ENCODE measurements at regions not wholly inside any gene's neighbourhood (a gene's known extent, or its start where the extent isn't known, plus 50 kb on each side); places are given as distances from the start of the nearest gene placed in this dataset.

DNA sequence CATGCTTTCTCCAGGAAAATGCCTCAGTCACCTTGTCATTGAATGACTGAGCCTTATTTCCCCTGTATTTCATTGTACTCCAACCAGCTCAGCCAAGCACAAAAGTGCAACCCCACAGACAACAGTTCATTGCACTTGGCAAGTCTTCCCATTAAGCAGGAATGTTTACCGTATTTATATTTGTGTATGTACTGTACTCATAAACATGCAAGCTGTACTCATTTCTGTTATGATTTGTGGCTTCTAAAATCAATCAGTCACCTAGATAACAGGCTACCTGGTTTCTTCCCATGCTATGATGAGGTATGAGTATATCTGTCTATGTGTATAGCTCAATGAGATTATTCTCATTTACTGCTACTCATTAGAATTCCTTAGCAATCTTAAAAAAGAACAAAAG lies 505.5 kb upstream of the FAM98A start:
- TF ChIP-seq, protein P1, sequence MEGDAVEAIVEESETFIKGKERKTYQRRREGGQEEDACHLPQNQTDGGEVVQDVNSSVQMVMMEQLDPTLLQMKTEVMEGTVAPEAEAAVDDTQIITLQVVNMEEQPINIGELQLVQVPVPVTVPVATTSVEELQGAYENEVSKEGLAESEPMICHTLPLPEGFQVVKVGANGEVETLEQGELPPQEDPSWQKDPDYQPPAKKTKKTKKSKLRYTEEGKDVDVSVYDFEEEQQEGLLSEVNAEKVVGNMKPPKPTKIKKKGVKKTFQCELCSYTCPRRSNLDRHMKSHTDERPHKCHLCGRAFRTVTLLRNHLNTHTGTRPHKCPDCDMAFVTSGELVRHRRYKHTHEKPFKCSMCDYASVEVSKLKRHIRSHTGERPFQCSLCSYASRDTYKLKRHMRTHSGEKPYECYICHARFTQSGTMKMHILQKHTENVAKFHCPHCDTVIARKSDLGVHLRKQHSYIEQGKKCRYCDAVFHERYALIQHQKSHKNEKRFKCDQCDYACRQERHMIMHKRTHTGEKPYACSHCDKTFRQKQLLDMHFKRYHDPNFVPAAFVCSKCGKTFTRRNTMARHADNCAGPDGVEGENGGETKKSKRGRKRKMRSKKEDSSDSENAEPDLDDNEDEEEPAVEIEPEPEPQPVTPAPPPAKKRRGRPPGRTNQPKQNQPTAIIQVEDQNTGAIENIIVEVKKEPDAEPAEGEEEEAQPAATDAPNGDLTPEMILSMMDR (conservative IDR thresholded peaks at IDR 0.05; ENCODE audit: low read depth, low read length): no peak
- TF ChIP-seq EZH2 (IDR thresholded peaks at IDR 0.05; ENCODE audit: borderline replicate concordance, low read depth, low read length, poor library complexity, severe bottlenecking): no peak
